Parathyroid adenoma (tissue), 2 donors: ENCODE measurements at regions not wholly inside any gene's neighbourhood (a gene's known extent, or its start where the extent isn't known, plus 50 kb on each side); places are given as distances from the start of the nearest gene placed in this dataset.

ENCODE experiments used
- H2AFZ ChIP-seq: fragments of 300-600 bp; sonication (generic); one replicate; pipeline ENCODE4 v1.7.0; 2017; ENCODE audit warnings: antibody characterized with exemption, mild to moderate bottlenecking
- H3K27ac ChIP-seq: fragments of 300-600 bp; sonication (generic); one replicate; pipeline ENCODE4 v1.7.0; 2017
- H3K27me3 ChIP-seq: fragments of 300-600 bp; sonication (generic); one replicate; pipeline ENCODE4 v1.7.0; 2017; ENCODE audit warnings: low read length; ENCODE audit not compliant: control insufficient read depth, insufficient read depth
- H3K36me3 ChIP-seq: fragments of 300-600 bp; sonication (generic); one replicate; pipeline ENCODE4 v1.7.0; 2017; ENCODE audit warnings: low read length; ENCODE audit not compliant: control insufficient read depth, insufficient read depth
- H3K4me1 ChIP-seq: fragments of 300-600 bp; sonication (generic); one replicate; pipeline ENCODE4 v1.7.0; 2017; ENCODE audit warnings: control low read depth
- H3K4me2 ChIP-seq: fragments of 300-600 bp; sonication (generic); one replicate; pipeline ENCODE4 v1.7.0; 2017; ENCODE audit warnings: low read length
- H3K4me3 ChIP-seq: fragments of 300-600 bp; sonication (generic); one replicate; pipeline ENCODE4 v1.7.0; 2017; ENCODE audit warnings: low read depth, low read length
- H3K79me2 ChIP-seq: fragments of 300-600 bp; sonication (generic); one replicate; pipeline ENCODE4 v1.7.0; 2017; ENCODE audit warnings: control low read depth
- H3K9ac ChIP-seq: fragments of 300-600 bp; sonication (generic); one replicate; pipeline ENCODE4 v1.7.0; 2017; ENCODE audit warnings: mild to moderate bottlenecking
- H3K9me3 ChIP-seq: fragments of 300-600 bp; sonication (generic); one replicate; pipeline ENCODE4 v1.7.0; 2017; ENCODE audit warnings: low read length; ENCODE audit not compliant: control insufficient read depth
- TF ChIP-seq, protein P1 (sequence below): fragments of 300-600 bp; sonication (generic); IDR thresholded peaks from one replicate; pipeline ENCODE4 v1.7.0; 2017; ENCODE audit warnings: antibody characterized with exemption, mild to moderate bottlenecking
- donor health status: primary hyperparathyroidism.

DNA sequence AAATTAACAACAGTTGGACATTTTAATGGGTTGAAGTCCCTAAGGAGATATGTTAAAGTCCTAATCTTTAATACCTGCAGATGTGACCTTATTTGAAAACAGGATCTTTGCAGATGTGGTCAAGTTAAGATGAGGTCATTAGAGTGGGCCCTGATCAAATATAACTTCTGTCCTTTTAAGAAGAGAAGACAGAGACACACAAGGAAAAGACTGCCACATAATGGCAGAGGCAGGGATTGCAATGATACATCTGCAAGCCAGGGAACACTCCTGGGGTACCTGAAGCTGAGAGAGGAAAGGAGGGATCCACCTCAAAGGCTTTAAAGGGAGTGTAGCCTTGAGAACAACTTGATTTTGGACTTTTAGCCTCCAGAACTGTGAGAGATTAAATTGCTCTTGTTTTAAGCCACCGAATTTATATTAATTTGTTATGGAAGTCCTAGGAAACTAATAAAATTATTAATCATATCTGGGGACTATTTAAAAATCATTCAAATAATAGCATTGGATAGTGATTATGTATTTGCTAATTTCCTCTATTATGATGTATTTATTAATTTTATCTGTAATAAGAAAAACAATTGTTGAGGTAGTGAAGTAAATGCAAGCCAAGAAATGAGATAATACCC, 700.0 kb upstream of the PCDH15 start:
- TF ChIP-seq, protein P1, sequence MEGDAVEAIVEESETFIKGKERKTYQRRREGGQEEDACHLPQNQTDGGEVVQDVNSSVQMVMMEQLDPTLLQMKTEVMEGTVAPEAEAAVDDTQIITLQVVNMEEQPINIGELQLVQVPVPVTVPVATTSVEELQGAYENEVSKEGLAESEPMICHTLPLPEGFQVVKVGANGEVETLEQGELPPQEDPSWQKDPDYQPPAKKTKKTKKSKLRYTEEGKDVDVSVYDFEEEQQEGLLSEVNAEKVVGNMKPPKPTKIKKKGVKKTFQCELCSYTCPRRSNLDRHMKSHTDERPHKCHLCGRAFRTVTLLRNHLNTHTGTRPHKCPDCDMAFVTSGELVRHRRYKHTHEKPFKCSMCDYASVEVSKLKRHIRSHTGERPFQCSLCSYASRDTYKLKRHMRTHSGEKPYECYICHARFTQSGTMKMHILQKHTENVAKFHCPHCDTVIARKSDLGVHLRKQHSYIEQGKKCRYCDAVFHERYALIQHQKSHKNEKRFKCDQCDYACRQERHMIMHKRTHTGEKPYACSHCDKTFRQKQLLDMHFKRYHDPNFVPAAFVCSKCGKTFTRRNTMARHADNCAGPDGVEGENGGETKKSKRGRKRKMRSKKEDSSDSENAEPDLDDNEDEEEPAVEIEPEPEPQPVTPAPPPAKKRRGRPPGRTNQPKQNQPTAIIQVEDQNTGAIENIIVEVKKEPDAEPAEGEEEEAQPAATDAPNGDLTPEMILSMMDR: no peak
- Histone ChIP-seq H3K9ac (no peak overlapping the region), H3K36me3 (no peaks in the 10 kb centered on the region), H3K4me1 (no peaks in the 10 kb centered on the region), H3K4me3 (no peak overlapping the region), H3K9me3 (no peaks in the 10 kb centered on the region), H3K27ac (no peak overlapping the region), H2AFZ (no peak overlapping the region), H3K79me2 (no peaks in the 10 kb centered on the region), H3K27me3 (no peaks in the 10 kb centered on the region), H3K4me2 (no peak overlapping the region)

DNA sequence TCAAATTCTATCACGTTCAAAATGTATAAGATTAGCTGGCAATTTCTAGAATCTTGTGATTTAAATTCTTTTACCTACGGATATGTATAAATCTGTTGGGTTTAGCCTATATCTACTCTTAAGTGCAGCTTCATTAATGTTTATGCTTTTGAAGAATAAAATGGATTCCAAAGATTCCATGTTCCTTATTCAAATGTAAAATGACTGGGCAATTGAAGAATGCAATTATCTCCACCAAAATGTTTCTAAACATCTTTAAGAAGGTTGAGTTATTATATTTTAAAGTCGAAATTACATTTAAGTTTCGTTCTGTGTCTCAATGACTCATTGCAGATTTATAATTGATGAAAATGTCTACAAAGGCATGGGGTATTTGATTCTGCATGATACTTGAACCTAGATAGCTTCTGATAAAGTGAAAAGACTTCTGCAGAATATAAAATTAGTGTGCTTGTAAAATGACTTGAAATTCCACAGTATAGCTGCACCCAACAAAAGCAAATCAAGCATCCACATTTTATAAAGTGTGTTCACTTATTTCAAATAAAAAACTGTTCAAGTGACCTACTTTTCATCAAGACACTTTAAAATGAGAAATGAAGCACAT, 697.0 kb upstream of the PCDH15 start:
- H3K9ac ChIP-seq: no peak overlapping the region
- TF ChIP-seq, protein P1: no peak
- no peaks in the 10 kb centered on the region for H3K4me1 ChIP-seq
- no peaks in the 10 kb centered on the region for H3K36me3 ChIP-seq
- H3K27ac ChIP-seq: no peak overlapping the region
- no peak overlapping the region for H3K4me3 ChIP-seq
- H3K9me3 ChIP-seq: no peaks in the 10 kb centered on the region
- no peaks in the 10 kb centered on the region for H3K79me2 ChIP-seq
- H3K4me2 ChIP-seq: no peak overlapping the region
- no peak overlapping the region for H2AFZ ChIP-seq
- no peaks in the 10 kb centered on the region for H3K27me3 ChIP-seq

DNA sequence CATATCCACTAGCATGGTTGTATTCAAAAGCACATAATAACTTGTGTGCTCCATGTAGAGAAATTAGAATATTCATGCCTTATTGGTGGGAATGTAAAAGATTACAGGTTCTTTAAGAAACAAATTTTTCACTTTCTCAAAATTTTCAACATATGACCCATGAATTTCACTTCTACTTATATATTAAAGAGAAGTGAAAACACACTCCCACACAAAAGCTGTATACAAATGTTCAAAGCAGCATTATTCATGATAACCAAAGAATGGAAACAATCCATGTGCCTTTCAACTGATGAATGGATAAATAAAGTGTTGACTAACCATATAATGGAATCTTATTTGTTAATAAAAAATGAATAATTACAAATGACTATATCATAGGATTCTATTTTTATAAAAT, 694.5 kb upstream of the PCDH15 start:
- Histone ChIP-seq H3K9me3 (no peaks in the 10 kb centered on the region), H3K4me3 (no peak overlapping the region), H3K9ac (no peak overlapping the region), H3K4me1 (no peaks in the 10 kb centered on the region), H3K27ac (no peak overlapping the region), H3K36me3 (no peaks in the 10 kb centered on the region), H2AFZ (no peak overlapping the region), H3K79me2 (no peaks in the 10 kb centered on the region), H3K27me3 (no peaks in the 10 kb centered on the region), H3K4me2 (no peak overlapping the region)
- TF ChIP-seq, protein P1: no peak

DNA sequence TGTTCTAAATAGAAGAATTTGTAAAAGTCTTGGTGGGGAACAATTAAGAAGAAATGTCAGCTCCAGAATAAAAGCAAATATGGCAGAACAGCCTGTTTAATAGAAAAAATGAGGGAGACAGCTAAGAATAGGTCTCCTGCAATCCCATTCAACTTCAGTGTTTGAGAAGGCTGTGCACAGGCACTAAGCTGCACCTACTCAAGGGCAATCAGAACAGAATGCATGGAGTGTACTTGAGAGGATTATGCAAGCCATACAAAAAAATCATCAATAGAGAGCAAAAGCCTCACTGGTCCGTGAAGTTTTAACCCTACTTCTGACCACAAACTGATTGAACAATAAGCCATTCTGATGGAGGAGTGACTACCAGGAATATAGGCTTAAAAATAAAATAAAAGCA, 690.7 kb upstream of the PCDH15 start:
- Histone ChIP-seq H3K9me3 (no peaks in the 10 kb centered on the region), H3K4me1 (no peaks in the 10 kb centered on the region), H3K4me2 (no peak overlapping the region), H3K27ac (no peak overlapping the region), H3K36me3 (no peaks in the 10 kb centered on the region), H3K27me3 (no peaks in the 10 kb centered on the region), H3K79me2 (no peaks in the 10 kb centered on the region), H3K4me3 (no peak overlapping the region), H3K9ac (no peak overlapping the region), H2AFZ (no peak overlapping the region)
- TF ChIP-seq, protein P1: no peak

DNA sequence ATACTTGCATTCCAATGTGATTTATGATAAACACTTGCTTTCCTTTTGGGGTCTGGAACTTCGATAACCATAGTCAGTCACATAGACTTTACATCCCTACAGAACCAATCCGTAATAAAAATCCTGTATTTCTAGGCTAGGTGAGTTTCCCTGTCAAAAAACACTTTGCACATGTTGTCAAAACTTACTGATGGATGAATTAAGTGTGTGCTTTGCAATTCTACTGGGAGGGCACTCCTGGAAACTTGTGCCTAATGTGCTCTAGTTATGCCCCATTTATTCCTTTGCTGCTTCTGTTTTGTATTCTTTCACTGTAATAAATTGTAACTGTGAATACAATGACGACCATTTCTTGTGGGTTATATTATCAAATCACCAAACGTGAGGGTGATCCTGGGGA, 684.8 kb upstream of the PCDH15 start:
- Histone ChIP-seq H3K27ac (no peak overlapping the region), H3K9ac (no peak overlapping the region), H3K4me1 (no peaks in the 10 kb centered on the region), H3K4me3 (no peak overlapping the region), H3K4me2 (no peak overlapping the region), H3K79me2 (no peaks in the 10 kb centered on the region), H3K36me3 (no peaks in the 10 kb centered on the region), H2AFZ (no peak overlapping the region), H3K9me3 (no peaks in the 10 kb centered on the region), H3K27me3 (no peaks in the 10 kb centered on the region)
- TF ChIP-seq, protein P1: no peak
